Fibroblast of peridontal ligament (primary cell): ENCODE measurements at regions not wholly inside any gene's neighbourhood (a gene's known extent, or its start where the extent isn't known, plus 50 kb on each side); places are given as distances from the start of the nearest gene placed in this dataset.

Experiments used
- DNase-seq: peaks from one replicate; pipeline ENCODE4 v3.0.0-alpha.2; 2010; ENCODE audit errors: extremely low read depth

DNA sequence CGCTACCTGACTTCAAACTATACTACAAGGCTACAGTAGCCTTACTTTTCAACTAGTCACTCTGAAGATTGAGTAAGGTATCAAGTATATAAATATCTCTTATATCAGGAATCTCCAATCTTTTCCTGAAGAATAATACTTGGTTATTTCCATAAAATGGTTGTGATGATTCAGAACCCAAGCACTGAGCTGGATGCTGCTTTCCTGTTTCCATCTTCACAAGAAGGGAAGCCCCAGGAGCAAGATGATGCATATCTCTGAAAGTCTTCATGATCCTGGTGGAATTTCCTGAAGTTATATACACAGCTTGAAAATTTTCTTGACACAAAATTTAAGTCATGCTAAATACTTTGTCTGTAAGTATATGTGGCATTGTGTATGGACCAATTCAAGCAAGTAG lies 243.9 kb upstream of the TANK start:
- peak; percentile 36 for DNase-seq

- no peak for DNase-seq
These were observed 242.4 kb upstream of the TANK start for GRCh38 chr2:160917850-160918249.

DNA sequence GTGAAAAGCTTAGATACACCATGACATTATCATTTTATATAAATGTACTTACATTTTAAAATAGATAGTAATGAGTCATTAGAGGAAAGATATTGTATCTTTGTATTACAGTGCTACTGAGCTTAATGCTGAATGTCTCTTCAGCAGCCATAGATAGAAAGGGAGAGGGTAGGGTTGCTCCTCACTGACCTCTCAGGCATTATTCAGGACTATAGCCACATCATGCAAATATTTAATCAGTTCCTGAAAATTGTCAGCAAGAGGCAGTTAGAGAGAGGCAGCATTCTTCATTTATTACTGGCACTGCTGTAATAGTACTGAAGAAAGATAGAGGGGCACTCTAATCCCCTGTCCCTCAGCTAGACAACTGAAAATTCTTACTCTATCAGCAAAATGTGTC lies 242.0 kb upstream of the TANK start:
- DNase-seq: no peak

- peak; percentile 26 for DNase-seq
These were observed 241.2 kb upstream of the TANK start for GRCh38 chr2:160918906-160919503.

DNA sequence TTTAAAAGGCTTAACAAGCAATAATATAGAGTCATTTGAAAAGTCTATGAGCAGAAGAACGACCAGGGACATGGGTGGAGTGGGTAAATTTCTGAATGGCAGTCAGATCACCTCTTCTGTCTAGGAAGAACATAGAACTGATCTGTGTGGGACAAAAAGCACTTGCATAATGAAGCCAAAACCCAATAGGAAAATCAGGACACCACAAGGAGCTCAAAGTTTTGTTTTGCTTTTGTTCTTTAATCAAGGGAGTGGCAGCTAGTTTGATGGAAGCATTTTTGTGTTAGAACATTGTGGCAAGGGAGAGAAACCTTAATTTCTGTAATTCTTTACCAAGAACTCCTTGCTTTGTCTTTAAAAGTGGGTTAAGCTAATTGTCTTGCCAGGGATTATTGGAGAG lies 240.2 kb upstream of the TANK start:
- peak; percentile 57 for DNase-seq

DNA sequence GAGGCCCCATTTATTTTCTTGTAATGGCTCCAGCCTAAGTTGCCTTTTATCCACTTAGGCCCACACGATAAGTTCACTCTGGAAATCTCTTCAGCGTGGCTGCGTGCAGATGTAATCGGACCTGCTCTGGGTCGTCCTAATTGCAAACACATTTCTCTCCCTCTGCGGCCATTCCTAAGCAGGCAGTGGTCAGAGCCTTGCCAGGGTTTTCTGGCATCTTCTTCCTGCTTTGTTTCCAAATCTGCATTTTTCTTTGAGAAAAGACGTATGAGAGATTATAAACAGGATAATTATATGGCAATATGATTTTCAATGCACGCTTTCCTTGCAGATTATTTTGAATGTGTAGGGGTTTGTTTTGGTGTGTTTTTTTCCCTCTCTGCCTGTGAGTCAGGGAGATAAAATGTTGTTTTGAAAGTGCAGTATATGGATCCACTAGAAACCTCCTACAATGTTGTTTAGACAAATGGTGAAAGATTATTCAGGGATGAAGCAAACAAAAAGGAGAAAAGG lies 239.4 kb upstream of the TANK start:
- DNase-seq: peak; percentile 100

DNA sequence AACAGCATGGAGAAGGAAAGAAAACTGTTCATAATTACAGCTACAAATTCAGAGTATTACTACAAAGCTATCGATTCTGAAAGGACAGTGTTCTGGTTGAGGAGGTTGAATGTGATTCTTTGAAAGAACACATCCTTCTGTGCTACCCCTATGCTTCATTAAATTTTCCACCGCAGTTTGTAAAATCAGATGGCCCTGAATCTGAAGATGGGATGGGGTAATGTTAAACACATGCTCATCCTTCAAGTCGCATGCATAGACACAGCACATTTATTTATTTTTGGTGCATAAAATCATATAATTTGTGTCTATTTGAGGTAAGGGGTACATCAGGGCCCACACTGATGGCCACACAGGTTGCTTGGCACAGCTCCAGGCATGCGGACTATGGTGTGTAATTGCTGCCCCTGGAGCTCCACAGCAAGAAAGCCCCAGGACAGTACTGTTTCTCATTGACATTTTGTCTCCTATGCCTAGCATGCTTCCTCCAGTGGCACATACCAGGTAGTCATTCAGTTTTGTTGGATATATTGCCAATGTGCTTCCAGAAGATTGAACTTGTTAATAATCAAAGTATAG lies 238.8 kb upstream of the TANK start:
- DNase-seq: no peak

DNA sequence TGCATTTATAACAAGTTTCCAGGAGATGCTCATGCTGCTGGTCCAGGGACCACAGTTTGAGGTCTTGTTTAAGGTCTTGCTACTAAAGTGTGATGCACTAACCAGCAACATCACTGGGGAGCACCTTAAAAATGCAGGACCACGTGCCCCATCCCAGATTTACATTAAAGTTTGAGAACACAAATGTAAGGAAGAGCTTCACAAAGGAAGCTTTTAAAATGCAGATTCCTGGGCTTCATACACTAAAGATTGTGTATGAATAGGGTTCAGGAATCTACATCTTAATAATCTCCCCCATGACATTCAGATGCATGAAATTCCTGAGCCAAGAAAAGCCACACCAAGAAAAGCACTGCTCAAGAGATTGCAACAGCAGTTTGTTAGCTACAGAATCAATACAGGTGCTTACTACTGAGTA lies 235.3 kb upstream of the TANK start:
- no peak for DNase-seq

- no peak for DNase-seq
These were observed 234.3 kb upstream of the TANK start for GRCh38 chr2:160925956-160926355.

GRCh38 chr2:160927324-160927723 lies 232.9 kb upstream of the TANK start:
- DNase-seq: no peak

DNA sequence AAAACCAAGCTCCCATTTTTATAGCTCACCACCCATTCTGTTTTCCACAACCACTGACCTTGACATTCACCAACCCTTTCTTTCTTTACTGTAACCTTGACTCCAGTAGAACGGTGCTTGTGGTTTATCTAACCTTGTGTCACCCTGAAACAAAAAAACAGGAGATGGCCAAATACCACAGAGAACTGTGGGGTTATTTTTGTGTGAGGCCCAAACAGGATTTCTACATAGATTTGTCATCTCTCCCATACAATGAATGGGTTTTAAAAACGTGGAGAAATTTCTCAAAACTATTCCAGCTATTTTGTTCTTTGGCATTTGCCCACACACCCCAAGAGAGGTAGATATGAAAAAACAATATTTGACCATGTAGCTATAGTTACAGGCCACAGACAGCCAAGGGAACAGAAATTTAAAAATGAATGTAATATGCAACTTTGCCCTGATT lies 231.3 kb upstream of the TANK start:
- DNase-seq: peak; percentile 94

DNA sequence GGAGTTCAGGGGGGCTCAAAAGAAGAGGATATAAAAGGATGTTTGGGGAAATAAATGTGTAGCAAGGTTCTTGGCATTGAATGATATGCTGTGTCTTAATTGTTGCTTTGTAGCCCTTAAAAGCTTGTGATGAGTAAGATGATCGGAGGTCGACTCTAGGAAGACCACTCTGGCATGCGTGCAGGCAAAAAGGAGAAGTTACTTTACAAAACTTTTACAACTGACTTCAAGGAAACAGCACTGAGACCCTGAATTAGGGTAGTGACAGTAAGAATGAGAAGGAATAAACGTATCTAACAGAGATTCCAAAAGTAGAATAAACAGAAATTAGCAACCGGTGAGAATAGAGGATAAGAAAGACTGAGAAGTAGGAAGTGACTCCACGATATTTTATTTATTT lies 228.7 kb upstream of the TANK start:
- DNase-seq: no peak

DNA sequence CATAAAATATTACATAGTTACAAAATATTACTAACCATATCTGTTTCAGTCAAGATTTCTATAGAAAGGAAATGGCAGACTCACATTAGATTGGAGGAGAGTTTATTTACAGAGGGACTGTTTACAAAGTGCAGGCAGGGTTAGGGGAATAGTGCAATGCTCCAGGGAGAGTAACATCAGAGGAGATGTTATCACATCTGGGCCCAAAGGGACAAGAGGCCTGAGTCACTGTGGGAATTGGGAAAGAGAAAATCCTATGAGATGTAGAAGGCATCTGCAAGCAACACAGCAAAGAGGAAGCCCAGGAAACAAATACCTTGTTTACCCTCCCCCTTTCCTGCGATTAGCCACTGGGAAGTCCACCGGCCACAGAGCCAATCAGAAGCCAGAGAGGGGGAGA lies 227.3 kb upstream of the TANK start:
- DNase-seq: peak; percentile 65

GRCh38 chr2:160934263-160934662 lies 226.0 kb upstream of the TANK start:
- peak; percentile 54 for DNase-seq

GRCh38 chr2:160934991-160935390 lies 225.2 kb upstream of the TANK start:
- DNase-seq: no peak

GRCh38 chr2:160936044-160936806 lies 224.0 kb upstream of the TANK start:
- no peak for DNase-seq

- peak; percentile 40 for DNase-seq
These were observed 220.0 kb upstream of the TANK start for GRCh38 chr2:160940271-160940670.

DNA sequence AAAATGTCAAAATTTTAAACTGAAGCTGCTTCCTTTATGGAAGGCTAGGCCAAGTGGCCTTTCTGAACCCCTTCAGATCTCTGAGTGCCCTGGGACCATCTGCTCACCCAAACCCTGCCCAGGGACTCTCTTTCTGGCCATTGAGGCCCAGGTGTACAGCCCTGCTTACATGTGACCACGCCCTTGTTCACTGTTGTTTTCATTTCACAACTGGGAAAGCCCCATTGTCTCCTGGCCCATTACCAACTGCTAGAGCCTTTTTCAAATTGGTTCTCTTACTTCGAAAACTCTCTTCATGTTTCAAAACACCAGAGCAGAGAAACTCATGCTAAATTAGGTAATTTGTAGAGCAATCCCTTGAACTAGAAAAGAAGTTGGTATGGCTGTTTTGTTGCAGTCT lies 219.5 kb upstream of the TANK start:
- DNase-seq: peak; percentile 59

DNA sequence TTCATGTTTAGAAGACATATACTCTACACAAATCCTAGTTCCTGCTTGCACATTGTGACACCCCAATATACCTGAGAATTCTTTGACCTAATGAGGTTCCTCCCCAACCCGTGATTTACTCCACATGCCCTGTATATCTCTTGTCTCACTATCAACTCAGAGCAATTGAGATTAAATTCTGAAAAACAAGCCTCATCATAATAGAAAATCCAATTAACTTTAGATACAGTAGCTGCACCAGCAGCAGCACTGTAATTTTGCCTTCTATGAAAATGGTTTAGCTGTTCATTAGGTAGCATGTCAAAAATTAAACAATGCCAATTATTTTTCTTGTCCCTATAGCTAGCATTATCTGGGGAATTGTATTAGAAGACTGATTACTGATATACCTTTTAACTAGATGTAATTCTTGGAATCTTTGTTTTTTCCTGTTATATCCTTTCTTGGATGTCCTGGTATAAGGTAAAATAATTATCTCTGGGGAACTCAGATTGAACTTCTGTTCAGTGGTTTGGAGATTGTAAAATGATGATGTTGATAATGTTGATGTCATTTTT lies 218.9 kb upstream of the TANK start:
- DNase-seq: no peak

DNA sequence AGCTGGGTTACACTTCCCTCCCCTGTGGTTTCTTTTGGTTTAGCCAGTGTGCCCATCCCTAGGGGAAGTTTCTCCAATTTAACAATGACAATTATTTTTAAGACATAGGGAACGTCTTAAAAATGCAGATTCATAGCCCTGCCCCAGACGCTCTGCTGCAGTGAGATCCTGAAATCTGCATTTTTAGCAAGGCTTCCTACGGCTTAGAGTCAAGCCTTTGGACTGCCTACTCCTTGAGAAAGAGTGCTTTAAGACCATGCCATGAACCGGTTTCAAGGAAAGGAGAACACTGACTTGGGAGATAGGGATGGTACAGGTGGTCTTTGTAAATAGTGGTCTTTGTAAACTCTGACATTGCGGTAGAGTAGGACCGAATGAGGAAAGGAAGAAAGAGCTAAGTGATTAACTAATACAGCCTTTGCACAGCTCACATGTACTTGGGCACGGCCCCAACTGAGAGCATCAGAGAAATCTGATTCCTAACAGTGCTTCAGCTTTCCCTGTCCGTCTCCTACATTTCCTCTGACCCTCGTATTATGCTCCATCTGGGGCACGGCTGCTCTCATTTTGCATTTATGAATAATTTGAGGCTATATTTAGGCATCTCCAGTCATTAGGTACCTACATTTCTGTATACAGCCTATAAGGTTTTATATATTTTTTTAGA lies 217.6 kb upstream of the TANK start:
- no peak for DNase-seq

DNA sequence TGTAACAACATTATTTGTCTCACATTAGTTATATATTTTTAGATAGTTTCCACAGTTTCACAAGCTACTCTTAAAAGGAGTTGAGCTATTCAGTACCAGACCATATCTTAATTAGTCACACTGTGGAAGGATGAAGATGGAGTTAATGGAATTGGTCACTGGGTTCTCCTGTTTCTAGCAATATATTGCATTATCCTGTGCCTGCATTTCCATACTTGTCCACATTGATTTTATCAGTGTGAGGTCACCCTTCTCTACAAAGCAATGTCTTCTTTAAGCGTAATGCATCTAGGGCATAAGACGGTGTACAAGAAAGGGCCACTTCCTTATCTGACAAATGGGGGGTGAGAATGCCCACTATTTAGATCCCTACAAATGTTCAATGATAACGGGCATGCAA lies 216.8 kb upstream of the TANK start:
- DNase-seq: no peak
